GM23248 (cell line): ENCODE measurements at regions not wholly inside any gene's neighbourhood (a gene's known extent, or its start where the extent isn't known, plus 50 kb on each side); places are given as distances from the start of the nearest gene placed in this dataset.

Source experiments
- DNase-seq: peaks from one replicate; pipeline ENCODE4 v3.0.0-alpha.2; 2015
- H2AFZ ChIP-seq: fragments of 200-600 bp; sonication (generic); 2 replicates; pipeline ENCODE4 v1.6.1; 2016; ENCODE audit warnings: antibody characterized with exemption
- H3F3A ChIP-seq: fragments of 200-600 bp; sonication (generic); 2 replicates; pipeline ENCODE4 v1.6.1; 2016; ENCODE audit warnings: mild to moderate bottlenecking, antibody characterized with exemption, mixed run types; ENCODE audit not compliant: insufficient read depth
- H3K27ac ChIP-seq: fragments of 200-600 bp; sonication (generic); 2 replicates; pipeline ENCODE4 v1.5.1; 2016; ENCODE audit warnings: mild to moderate bottlenecking
- H3K27me3 ChIP-seq: fragments of 200-600 bp; sonication (generic); replicated peaks from 2 replicates; pipeline ENCODE4 v1.6.1; 2016; ENCODE audit warnings: mild to moderate bottlenecking; ENCODE audit not compliant: insufficient read depth
- H3K36me3 ChIP-seq: fragments of 200-600 bp; sonication (generic); 2 replicates; pipeline ENCODE4 v1.6.1; 2016; ENCODE audit warnings: low read depth, mild to moderate bottlenecking
- H3K4me1 ChIP-seq: fragments of 200-600 bp; sonication (generic); 2 replicates; pipeline ENCODE4 v1.6.1; 2016; ENCODE audit warnings: mild to moderate bottlenecking; ENCODE audit not compliant: insufficient read depth
- H3K4me2 ChIP-seq: fragments of 200-600 bp; sonication (generic); one replicate; pipeline ENCODE4 v1.6.1; 2016; ENCODE audit warnings: mild to moderate bottlenecking; ENCODE audit not compliant: unreplicated experiment
- H3K4me3 ChIP-seq: fragments of 200-600 bp; sonication (generic); 2 replicates; pipeline ENCODE4 v1.5.1; 2016; ENCODE audit warnings: mild to moderate bottlenecking
- H3K79me2 ChIP-seq: fragments of 200-600 bp; sonication (generic); 2 replicates; pipeline ENCODE4 v1.6.1; 2016; ENCODE audit warnings: mild to moderate bottlenecking; ENCODE audit not compliant: insufficient read depth
- H3K9ac ChIP-seq: fragments of 200-600 bp; sonication (generic); 2 replicates; pipeline ENCODE4 v1.6.1; 2016; ENCODE audit warnings: mild to moderate bottlenecking
- H3K9me2 ChIP-seq: fragments of 200-600 bp; sonication (generic); 2 replicates; pipeline ENCODE4 v1.6.1; 2016; ENCODE audit warnings: mixed run types, mild to moderate bottlenecking, moderate library complexity; ENCODE audit not compliant: insufficient read depth
- H3K9me3 ChIP-seq: fragments of 200-600 bp; sonication (generic); one replicate; pipeline ENCODE4 v1.6.1; 2017; ENCODE audit warnings: low read depth
- H4K20me1 ChIP-seq: fragments of 200-600 bp; sonication (generic); 2 replicates; pipeline ENCODE4 v1.6.0; 2016; ENCODE audit not compliant: insufficient read depth
- EZH2 ChIP-seq: fragments of 200-600 bp; sonication (generic); IDR thresholded peaks from 2 replicates; pipeline ENCODE4 v1.6.1; 2018; ENCODE audit warnings: antibody characterized with exemption, mild to moderate bottlenecking; ENCODE audit not compliant: insufficient read depth, poor library complexity, severe bottlenecking
- EZH2phosphoT487 ChIP-seq: fragments of 200-600 bp; sonication (generic); IDR thresholded peaks from 2 replicates; pipeline ENCODE4 v1.6.1; 2018; ENCODE audit warnings: antibody characterized with exemption, moderate library complexity, mild to moderate bottlenecking, low read depth; ENCODE audit not compliant: insufficient read depth
- WGBS, 2 experiments: methylation state at CpG; one replicate each; pipeline ENCODE4 v1.1.6; 2015 to 2017; ENCODE audit warnings: low lambda C conversion rate in 2 of 2, low coverage in 1 of 2; ENCODE audit errors: missing lambda C conversion rate in 2 of 2; 5-methylcytosine and 5-hydroxymethylcytosine counted together
- in situ Hi-C: fragments of 300-500 bp; cut with MboI; formaldehyde crosslinking; loops from 2 replicates; pipeline ENCODE4 v1.15.0; 2020

DNA sequence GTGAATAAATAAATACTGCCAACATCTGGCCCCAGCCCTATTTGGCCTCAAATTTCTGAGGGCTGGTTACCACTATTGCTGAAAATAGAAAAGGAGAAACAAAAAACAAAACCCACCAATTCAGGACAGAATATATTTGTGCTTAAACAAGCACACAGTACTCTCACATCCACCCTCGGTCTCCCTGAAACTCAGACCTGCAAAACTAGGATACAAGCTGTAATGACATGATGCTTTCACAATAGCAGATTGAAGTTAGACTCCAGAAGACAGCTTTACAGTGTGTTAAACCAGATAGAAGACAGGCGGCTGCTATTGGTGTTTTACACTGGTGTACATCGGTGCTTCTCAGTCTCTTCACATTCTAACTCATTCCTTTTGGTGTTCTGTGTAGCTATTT is 214.9 kb upstream of the DMRT1 start:
- H2AFZ ChIP-seq: peak overlapping the region; percentile 80
- no peak overlapping the region for H3K27ac ChIP-seq
- peak overlapping the region; percentile 57 for H3K4me2 ChIP-seq
- 0 out of 2 replicates have a peak overlapping the region, but pooled peaks have one; percentile 7 for H3K9ac ChIP-seq
- in situ Hi-C loops: no loop called here
- TF ChIP-seq EZH2: no peak
- no peaks in the 10 kb centered on the region for H3K9me3 ChIP-seq
- no peaks in the 10 kb centered on the region for H3F3A ChIP-seq
- no peaks in the 10 kb centered on the region for H4K20me1 ChIP-seq
- no peaks in the 10 kb centered on the region for H3K27me3 ChIP-seq
- peak overlapping the region; percentile 33; the same call in 1 of the 2 replicates for H3K4me3 ChIP-seq
- H3K36me3 ChIP-seq: no peaks in the 10 kb centered on the region
- DNase-seq: peak; percentile 49
- WGBS, 2 experiments: 16 to 17% methylated on average over 3 of the region's 3 CpGs
- H3K4me1 ChIP-seq: peaks cover 12% of the 10 kb centered on the region
- H3K79me2 ChIP-seq: no peaks in the 10 kb centered on the region
- no peaks in the 10 kb centered on the region for H3K9me2 ChIP-seq

DNA sequence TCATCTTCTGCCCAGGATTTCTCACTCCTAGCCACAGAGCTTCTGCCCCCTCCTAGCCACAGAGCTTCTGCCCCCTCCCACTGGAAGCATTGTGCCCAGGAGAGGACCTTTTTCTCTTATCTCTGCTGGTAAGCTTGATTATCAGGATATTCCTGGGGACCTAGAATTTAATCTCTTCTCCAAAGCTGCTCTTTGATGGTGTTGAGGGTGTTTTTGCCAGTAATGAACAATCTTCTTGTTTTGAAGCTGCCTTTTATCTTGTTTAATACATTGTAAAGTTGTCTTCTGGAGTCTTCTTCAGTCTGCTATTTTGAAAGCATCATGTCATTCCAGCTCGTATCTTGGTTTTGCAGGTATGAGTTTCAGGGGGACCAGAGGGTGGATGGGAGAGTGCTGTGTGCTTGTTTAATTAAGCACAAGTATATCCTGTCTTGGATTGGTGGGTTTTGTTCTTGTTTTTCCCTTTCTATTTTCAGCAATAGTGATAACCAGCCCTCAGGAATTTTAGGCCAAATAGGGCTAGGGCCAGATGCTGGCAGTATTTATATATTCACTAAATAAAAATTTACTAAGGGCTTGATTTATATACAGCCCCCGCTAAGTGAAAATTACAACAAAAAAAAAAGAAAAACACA is 214.0 kb upstream of the DMRT1 start:
- 65% methylated on average over 2 of the region's 2 CpGs for WGBS, 2 experiments
- Histone ChIP-seq H3K4me1 (peaks cover 15% of the 10 kb centered on the region), H2AFZ (no peak overlapping the region), H3K9ac (no peak overlapping the region), H4K20me1 (no peaks in the 10 kb centered on the region), H3F3A (no peaks in the 10 kb centered on the region), H3K9me3 (no peaks in the 10 kb centered on the region), H3K36me3 (no peaks in the 10 kb centered on the region), H3K79me2 (no peaks in the 10 kb centered on the region), H3K27ac (no peak overlapping the region), H3K4me3 (no peak overlapping the region), H3K9me2 (no peaks in the 10 kb centered on the region), H3K4me2 (no peak overlapping the region), H3K27me3 (no peaks in the 10 kb centered on the region)
- TF ChIP-seq EZH2phosphoT487 (no peak), EZH2 (no peak)
- DNase-seq: no peak
- in situ Hi-C loops: no loop called here

DNA sequence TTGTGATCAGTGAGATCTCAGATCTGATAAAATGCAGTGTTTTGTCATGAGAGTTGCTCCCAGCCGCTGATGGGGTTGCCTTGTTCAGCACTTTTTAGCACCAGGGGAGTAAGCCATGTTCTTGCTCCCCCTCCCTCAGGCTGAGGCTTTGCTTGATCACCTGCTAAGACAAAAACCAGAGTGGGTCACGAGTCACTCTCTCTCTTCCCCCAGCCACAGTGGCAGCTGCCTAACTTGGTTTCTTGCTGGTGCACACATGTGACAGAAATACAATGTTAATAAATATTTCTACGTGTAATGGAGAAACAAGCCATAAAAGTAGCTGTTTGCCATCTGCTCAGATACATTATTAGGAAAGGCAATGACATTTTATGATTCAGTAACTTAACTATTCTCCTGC is 212.4 kb upstream of the DMRT1 start:
- no peak overlapping the region for H3K27ac ChIP-seq
- H3K9me2 ChIP-seq: no peaks in the 10 kb centered on the region
- no peak overlapping the region for H3K4me3 ChIP-seq
- no peak overlapping the region for H3K9ac ChIP-seq
- no peaks in the 10 kb centered on the region for H3K27me3 ChIP-seq
- H3K79me2 ChIP-seq: no peaks in the 10 kb centered on the region
- no peaks in the 10 kb centered on the region for H4K20me1 ChIP-seq
- H3K4me1 ChIP-seq: peaks cover 15% of the 10 kb centered on the region
- H3K4me2 ChIP-seq: no peak overlapping the region
- no peak for TF ChIP-seq EZH2phosphoT487
- TF ChIP-seq EZH2: no peak
- 76% methylated on average over 3 of the region's 3 CpGs for WGBS, 2 experiments
- DNase-seq: no peak
- no peak overlapping the region for H2AFZ ChIP-seq
- no peaks in the 10 kb centered on the region for H3K9me3 ChIP-seq
- H3K36me3 ChIP-seq: no peaks in the 10 kb centered on the region
- no peaks in the 10 kb centered on the region for H3F3A ChIP-seq
- in situ Hi-C loops: no loop called here

DNA sequence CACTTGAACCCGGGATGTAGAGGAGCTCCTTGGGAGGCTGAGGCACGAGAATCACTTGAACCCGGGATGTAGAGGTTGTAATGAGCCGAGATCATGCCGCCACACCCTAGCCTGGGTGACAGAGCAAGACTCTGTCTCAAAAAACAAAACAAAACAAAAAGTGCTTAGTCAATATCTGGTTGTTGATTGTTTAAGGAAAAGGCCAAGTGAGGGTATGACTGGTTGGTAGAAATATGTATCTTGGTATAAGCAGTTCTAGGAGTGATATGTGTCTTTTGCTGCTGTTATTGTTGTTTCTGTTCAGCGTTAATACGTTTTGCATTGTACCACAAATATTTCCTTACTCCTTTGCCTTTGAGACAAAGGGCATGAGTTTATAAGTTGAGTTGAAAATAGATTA is 210.7 kb upstream of the DMRT1 start:
- no peaks in the 10 kb centered on the region for H3K27me3 ChIP-seq
- DNase-seq: peak; percentile 26
- WGBS, 2 experiments: 72 to 73% methylated on average over 7 of the region's 7 CpGs
- H3K9me3 ChIP-seq: no peaks in the 10 kb centered on the region
- H3K4me2 ChIP-seq: no peak overlapping the region
- no peak overlapping the region for H3K27ac ChIP-seq
- peaks cover 14% of the 10 kb centered on the region for H3K4me1 ChIP-seq
- no peak overlapping the region for H3K4me3 ChIP-seq
- no peaks in the 10 kb centered on the region for H3F3A ChIP-seq
- no peaks in the 10 kb centered on the region for H3K9me2 ChIP-seq
- TF ChIP-seq EZH2phosphoT487 (no peak), EZH2 (no peak)
- H3K79me2 ChIP-seq: no peaks in the 10 kb centered on the region
- in situ Hi-C loops: no loop called here
- H3K36me3 ChIP-seq: no peaks in the 10 kb centered on the region
- no peaks in the 10 kb centered on the region for H4K20me1 ChIP-seq
- no peak overlapping the region for H2AFZ ChIP-seq
- H3K9ac ChIP-seq: no peak overlapping the region

DNA sequence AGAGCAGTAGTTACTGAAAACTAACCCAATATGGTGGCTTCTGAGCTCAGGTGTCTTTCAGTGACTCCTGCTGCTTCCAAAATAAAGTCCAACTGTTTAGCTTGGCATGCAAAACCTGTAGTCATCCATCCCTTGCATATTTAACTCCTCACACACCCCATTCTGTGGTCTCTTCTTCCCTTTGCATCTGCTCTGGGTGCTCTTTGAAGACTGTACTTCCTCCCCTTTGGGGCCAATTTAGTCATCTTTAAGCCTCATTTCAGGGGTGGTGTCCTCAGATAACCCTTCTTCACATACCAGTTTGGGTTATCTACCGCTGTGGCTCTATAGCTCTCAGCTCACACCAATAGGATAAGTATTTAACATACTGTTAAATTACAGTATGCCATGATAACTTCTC is 209.9 kb upstream of the DMRT1 start:
- no peaks in the 10 kb centered on the region for H3K9me3 ChIP-seq
- no peak overlapping the region for H2AFZ ChIP-seq
- DNase-seq: peak; percentile 17
- no peaks in the 10 kb centered on the region for H3F3A ChIP-seq
- no peak overlapping the region for H3K4me2 ChIP-seq
- H3K27me3 ChIP-seq: no peaks in the 10 kb centered on the region
- H3K36me3 ChIP-seq: no peaks in the 10 kb centered on the region
- no peak for TF ChIP-seq EZH2phosphoT487
- no peak for TF ChIP-seq EZH2
- H3K27ac ChIP-seq: no peak overlapping the region
- H3K9me2 ChIP-seq: no peaks in the 10 kb centered on the region
- H3K4me1 ChIP-seq: peaks cover 6% of the 10 kb centered on the region
- WGBS, 2 experiments: 88 to 93% methylated on average over 1 of the region's 1 CpG
- no peak overlapping the region for H3K9ac ChIP-seq
- in situ Hi-C loops: no loop called here
- H4K20me1 ChIP-seq: no peaks in the 10 kb centered on the region
- no peak overlapping the region for H3K4me3 ChIP-seq
- no peaks in the 10 kb centered on the region for H3K79me2 ChIP-seq
